ENCODE measurements at regions not wholly inside any gene's neighbourhood (a gene's known extent, or its start where the extent isn't known, plus 50 kb on each side); places are given as distances from the start of the nearest gene placed in this dataset.

GRCh38 chr6:169095153-169095552 is 158.5 kb downstream of the THBS2 start:
- H4K5ac ChIP-seq (ENCODE audit: low read depth, low read length), result no peak overlapping the region
- no peak for ATAC-seq (ENCODE audit: low read depth)
- H2AK5ac ChIP-seq (ENCODE audit: low read depth, low read length), result 0 out of 2 replicates have a peak overlapping the region, but pooled peaks have one; percentile 10
- in situ Hi-C loops (cut with MboI; ENCODE audit: low sequenced_read_pairs) (no loop called here), intact Hi-C loops (cut with micrococcal nuclease) (no loop called here), dilution Hi-C loops (cut with HindIII; ENCODE audit: low sequenced_read_pairs, unreplicated experiment) (no loop called here)
- no peak overlapping the region for H4K8ac ChIP-seq (ENCODE audit: low read depth in 2 of 2, low read length in 2 of 2)
- 79% methylated on average over 8 of the region's 12 CpGs; no CpG with 5 or more reads in 1 of the 2 experiments for WGBS, 2 experiments (ENCODE audit: extremely low coverage in 2 of 2, insufficient read length in 1 of 2)
- H3K4me3 ChIP-seq (ENCODE audit: insufficient read depth, low read depth, low read length), result no peak overlapping the region
- H3K4ac ChIP-seq (ENCODE audit: low read depth, low read length), result 0 out of 2 replicates have a peak overlapping the region, but pooled peaks have one; percentile 12
- no peak overlapping the region for H3K56ac ChIP-seq (ENCODE audit: extremely low read depth, insufficient read depth, low read length)
- no peak overlapping the region for H3K23ac ChIP-seq (ENCODE audit: low read depth, low read length)
- no peak overlapping the region for H3K14ac ChIP-seq (replicated peaks; ENCODE audit: low read depth, low read length)
- H2BK15ac ChIP-seq (ENCODE audit: low read depth, low read length), result no peak overlapping the region
- TF ChIP-seq RCOR1 (IDR thresholded peaks at IDR 0.05; ENCODE audit: insufficient replicate concordance, low read length) (no peak), RAD21 (IDR thresholded peaks at IDR 0.05; ENCODE audit: low read length) (no peak), BHLHE40 (IDR thresholded peaks at IDR 0.05; ENCODE audit: low read depth, low read length) (no peak), USF2 (IDR thresholded peaks at IDR 0.05; ENCODE audit: low read depth, low read length) (no peak), RFX5 (IDR thresholded peaks at IDR 0.05; ENCODE audit: low read depth, low read length) (no peak), MAZ (IDR thresholded peaks at IDR 0.05; ENCODE audit: borderline replicate concordance, low read depth, low read length) (no peak), MAFK (IDR thresholded peaks at IDR 0.05; ENCODE audit: low read depth, low read length) (no peak), NFE2L2 (IDR thresholded peaks at IDR 0.05; ENCODE audit: low read depth, low read length) (no peak), CEBPB (IDR thresholded peaks at IDR 0.05; ENCODE audit: low read depth, low read length) (no peak), SMC3 (IDR thresholded peaks at IDR 0.05; ENCODE audit: low read depth, low read length) (no peak)
- H2BK120ac ChIP-seq (ENCODE audit: low read depth, low read length), result no peak overlapping the region; the same call in 1 of the 2 replicates
- no peaks in the 10 kb centered on the region for H3K36me3 ChIP-seq (ENCODE audit: control insufficient read depth, insufficient read depth, low read length)
- H3K79me1 ChIP-seq (ENCODE audit: low read depth in 1 of 2, low read length in 2 of 2), result no peaks in the 10 kb centered on the region
- no peaks in the 10 kb centered on the region for H4K20me1 ChIP-seq (ENCODE audit: insufficient read depth, low read length)
- no peak overlapping the region for H3K9ac ChIP-seq (ENCODE audit: low read depth, low read length)
- H2BK5ac ChIP-seq (ENCODE audit: low read depth, low read length, poor library complexity, severe bottlenecking), result no peak overlapping the region
- peaks cover 21% of the 10 kb centered on the region for H3K4me1 ChIP-seq (ENCODE audit: control insufficient read depth, insufficient read depth, low read length)
- no peak overlapping the region for H3K18ac ChIP-seq (ENCODE audit: low read depth, low read length)
- no peaks in the 10 kb centered on the region for H3K27me3 ChIP-seq (ENCODE audit: control insufficient read depth, insufficient read depth, low read length)
- BruUV-seq (replicated peaks), result no TSS peak
- DNase-seq, result no peak
- no peak overlapping the region for H2BK20ac ChIP-seq (ENCODE audit: low read depth, low read length)
- no peak overlapping the region for H2AK9ac ChIP-seq (replicated peaks; ENCODE audit: low read depth, low read length, poor library complexity)
- ChIA-PET POLR2A (ENCODE audit: unreplicated experiment) (no interaction called here), CTCF (no interaction called here)
- H3K27ac ChIP-seq (ENCODE audit: insufficient read depth, low read length), result no peak overlapping the region
- no peak overlapping the region for H2AFZ ChIP-seq (replicated peaks; ENCODE audit: low read length, poor library complexity)
- H3K9me3 ChIP-seq (ENCODE audit: control insufficient read depth, insufficient read depth, low read length), result peaks cover 6% of the 10 kb centered on the region
- no peak overlapping the region for H4K91ac ChIP-seq (ENCODE audit: insufficient read depth, low read depth, low read length)
- H3K9me1 ChIP-seq (ENCODE audit: insufficient read depth, low read length), result peaks cover 6% of the 10 kb centered on the region; the same call in 1 of the 2 replicates
- H3K4me2 ChIP-seq (ENCODE audit: low read depth, low read length), result no peak overlapping the region
